OCI-M2 (cell line): ENCODE measurements at regions not wholly inside any gene's neighbourhood (a gene's known extent, or its start where the extent isn't known, plus 50 kb on each side); places are given as distances from the start of the nearest gene placed in this dataset.
"Not testable (repeated sequence)": the region's sequence is repeated elsewhere in the genome, so short reads cannot be mapped to it uniquely, and the experiment has no call there.

Source experiments
- DNase-seq: peaks from one replicate; lab custom pipeline; 2025; ENCODE audit not compliant: unreplicated experiment; lab: John Stamatoyannopoulos, UW

DNA sequence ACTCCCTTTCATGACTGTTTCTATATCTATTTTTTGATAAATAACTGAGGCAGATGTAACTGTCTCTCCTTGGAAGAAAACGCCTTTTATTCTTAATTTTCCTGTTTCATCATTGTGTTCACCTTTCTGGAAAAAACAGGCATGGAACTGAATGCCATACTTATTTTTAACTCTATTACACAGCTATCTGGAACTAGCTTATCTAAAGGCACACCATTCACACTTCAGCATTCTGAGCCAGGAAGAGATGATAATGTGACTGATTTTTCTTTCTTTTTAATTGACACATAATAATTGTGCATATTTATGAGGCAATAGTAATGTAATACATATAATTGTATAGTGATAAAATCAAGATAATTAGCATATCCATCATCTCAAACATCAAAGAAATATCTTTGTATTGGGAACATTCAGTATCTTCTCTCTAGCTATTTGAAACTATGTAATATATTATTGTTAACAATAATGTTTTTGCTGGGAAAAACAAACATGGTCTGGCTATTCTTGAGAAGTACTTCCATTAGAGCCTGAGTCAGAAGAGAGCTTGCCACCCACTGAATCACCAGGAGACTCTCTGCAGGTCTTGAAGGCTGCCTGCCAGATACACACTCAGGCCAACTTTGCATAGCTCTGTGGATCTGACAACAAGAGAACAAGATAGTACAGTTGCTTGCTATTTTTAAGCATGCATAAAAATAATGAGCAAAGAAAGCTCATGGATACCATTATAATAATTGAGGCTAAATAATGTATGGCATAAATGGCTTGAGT lies 501.0 kb upstream of the EDIL3 start:
- no peak for DNase-seq

GRCh38 chr5:84881737-84882136 lies 497.1 kb upstream of the EDIL3 start:
- no peak for DNase-seq

DNA sequence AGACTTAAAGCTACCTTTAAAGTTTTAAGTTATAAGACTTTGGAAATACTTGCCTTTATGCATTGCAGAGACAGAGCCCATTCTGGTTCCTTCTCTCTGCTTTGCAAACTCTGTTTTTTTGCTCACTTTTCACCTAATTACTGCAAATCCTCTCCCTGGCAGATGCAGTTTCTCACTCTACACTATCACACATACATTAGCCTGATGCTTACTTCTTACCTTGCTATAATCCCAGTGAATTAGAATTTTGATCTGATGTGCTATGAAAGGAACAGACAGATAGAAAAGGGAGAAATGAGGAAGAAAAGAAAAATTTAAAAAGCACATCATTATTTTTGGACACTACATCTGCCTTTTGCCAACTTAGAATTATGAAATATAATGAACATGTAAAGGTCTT lies 489.5 kb upstream of the EDIL3 start:
- DNase-seq: no peak

GRCh38 chr5:84872768-84873167 lies 488.1 kb upstream of the EDIL3 start:
- DNase-seq: no peak

- DNase-seq: no peak
Measured at GRCh38 chr5:84870369-84870768, 485.7 kb upstream of the EDIL3 start.

- no peak for DNase-seq
Measured at GRCh38 chr5:84869675-84870074, 485.0 kb upstream of the EDIL3 start.

DNA sequence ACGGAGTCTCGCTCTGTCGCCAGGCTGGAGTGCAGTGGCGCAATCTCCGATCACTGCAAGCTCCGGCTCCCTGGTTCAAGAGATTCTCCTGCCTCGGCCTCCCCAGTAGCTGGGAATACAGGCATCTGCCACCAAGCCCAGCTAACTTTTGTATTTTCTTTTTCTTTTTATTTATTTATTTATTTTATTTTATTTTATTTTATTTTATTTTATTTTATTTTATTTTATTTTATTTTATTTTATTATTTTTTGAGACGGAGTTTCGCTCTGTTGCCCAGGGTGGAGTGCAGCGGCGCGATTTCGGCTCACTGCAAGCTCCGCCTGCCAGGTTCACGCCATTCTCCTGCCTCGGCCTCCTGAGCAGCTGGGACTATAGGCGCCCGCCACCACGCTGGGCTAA lies 479.3 kb upstream of the EDIL3 start:
- not testable (repeated sequence) for DNase-seq

DNA sequence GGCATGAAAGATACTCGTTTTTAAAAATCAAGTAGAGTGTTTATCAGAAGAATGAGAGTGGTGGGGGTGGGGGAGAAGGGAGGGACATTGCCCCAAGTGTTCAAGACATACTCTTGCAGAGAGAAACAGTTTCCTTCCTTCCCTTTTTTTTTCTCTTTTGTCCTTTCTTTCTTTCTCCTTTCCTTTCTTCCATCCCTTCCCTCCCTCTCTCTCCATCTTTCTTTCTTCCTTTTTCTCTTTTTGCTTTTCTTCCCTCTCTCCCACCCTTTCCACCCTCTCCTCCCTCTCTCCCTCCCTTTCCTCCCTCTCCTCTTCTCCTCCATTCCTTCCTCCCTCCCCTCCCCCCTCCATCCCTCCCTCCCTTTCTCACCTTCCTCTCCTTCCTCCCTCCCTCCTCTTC lies 478.3 kb upstream of the EDIL3 start:
- no peak for DNase-seq

DNA sequence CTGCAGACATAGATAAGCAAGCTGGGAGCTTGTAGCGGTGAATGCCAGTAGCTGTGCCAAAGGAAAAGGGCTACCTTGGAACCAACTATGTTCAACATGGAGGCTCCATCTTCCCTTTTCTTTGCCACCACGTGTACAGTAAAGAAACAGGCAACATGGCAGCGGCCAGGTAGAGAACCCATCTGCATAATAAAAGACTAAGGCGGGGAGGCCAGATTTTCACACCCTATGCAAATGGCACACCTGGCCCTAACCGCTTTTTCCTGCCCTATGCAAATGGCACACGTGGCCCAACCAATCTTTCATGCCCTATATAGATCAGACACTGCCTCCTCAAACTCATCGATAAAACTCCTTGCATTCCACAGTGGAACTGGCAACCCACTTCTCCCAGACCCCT lies 477.5 kb upstream of the EDIL3 start:
- DNase-seq: no peak

GRCh38 chr5:84861306-84861705 lies 476.6 kb upstream of the EDIL3 start:
- DNase-seq: no peak

DNA sequence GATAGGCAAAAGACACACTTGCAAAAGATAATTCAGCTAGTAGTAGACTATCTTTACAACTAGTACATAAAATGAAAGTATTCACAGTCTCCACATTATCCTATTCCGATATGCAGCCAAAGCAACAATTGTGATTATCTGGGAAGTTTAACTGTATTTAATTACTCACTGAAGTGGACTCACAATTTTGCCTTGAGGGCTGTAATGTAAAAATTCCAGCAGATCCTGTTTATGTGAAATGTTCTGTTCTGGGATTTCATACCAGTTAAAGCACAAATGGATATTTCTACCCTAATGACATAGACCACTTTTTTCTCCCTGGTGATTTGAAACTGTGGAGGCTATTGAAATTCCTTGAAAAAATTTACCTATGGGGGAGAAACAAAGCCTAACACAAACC lies 474.4 kb upstream of the EDIL3 start:
- DNase-seq: no peak

DNA sequence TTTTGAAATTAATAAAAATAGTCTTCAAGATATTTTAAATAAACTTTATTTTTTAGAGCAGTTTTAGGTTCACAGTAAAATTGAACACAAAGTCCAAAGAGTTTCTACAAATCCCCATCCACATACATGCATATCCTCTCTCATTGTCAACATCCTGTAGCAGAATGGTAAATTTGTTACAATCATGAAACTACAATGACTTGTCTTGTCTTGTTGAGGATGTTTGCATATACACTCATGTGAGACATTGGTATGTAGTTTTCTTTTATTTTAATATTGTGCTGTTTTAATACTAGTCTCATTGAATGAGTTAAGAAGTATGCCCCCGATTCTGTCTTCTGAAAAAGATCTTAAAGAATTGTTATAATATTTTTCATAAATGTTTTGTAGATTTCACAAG lies 447.0 kb upstream of the EDIL3 start:
- DNase-seq: no peak

- no peak for DNase-seq
Measured at GRCh38 chr5:84830265-84830664, 445.6 kb upstream of the EDIL3 start.

DNA sequence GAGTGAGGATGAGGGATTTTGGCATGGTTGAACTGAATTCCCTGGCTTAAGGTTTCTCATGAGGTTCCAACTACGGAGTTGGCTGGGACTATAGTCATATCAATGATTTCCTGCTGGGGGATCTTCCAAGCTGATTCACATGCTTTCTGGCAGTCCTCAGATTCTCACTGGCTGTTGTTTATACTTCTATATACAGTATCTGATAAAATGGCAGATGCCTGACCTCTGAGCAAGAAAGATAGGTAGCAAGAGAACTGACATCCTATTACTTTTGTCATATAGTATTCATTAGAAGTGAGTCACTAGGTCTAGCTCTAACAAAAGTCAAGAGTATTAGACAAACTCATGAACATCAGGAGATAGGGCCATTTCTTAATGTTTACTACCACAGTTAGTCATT lies 440.9 kb upstream of the EDIL3 start:
- DNase-seq: no peak

DNA sequence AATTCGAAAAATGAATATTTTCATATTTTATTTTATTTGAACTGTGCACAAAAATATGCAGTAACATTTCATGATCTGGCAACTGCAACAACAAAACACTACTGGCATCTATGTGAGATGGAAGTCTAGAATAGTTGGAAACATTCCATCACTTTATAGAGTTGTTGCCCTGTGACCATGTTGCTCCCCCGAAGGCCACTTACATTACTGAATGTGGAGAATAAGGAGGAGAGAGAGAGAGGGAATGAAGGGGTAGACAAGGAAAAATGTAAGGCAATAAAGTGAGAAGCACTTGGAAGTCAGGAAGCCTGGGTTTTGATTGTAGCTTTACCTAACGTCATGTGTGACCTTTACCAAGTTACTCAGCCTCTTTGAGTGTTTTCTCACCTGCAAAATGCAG lies 437.2 kb upstream of the EDIL3 start:
- DNase-seq: no peak

- DNase-seq: no peak
Measured at GRCh38 chr5:84817953-84818352, 433.3 kb upstream of the EDIL3 start.

DNA sequence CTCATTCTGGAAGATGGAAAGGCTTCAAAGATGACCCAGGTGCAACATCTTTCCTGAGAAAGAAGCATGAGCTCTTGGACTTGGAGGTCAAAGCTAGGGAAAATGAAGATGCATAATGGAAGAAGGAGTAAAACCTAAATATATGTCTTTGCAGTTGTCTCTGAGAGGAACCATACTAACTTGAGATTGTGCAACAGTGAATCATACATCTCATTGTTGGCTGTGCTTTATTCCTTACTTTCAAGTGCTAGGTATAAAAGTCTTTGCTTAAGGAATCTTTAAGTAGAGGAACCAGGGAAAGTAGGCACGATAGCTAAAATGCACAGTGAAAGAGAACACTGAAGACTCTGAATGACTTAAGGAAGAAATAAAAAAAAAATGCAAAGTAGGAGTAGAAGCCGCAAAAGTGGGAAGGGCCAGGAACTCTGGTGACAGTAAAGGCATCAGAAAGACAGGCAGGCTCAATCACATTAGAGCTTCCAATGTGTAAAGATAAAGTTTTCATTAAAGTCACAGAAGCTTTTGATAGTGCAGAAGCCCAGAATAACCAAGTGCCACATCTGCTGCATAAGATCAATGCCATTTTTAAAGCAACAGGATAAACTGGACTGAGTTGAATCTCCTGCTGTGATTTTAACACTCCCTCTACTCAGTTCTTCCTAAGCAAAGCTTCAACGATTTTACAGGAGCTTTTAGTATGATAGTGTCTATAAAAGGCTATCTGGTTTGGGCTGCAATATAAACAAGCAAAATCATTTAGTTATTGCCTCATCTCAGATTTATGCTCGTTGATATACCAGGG lies 432.3 kb upstream of the EDIL3 start:
- DNase-seq: no peak

DNA sequence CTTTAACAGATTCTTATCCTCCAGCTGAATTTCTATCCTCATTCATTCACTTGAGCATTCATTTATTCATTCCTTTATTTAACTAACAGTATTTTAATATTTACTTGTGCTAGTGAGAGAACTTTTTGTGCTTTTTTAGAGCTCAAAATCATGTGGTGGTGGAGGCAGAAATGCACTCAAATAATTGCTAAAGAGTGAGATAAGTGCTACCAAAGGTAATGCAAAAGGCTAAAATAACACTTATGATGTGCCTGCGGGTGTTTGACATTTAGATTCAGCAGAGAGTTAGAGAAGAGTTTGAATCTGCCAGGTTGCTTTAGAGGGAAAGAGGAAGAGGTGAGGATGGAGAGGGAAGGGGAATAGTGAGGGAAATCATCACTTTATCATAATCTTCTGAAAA lies 431.5 kb upstream of the EDIL3 start:
- DNase-seq: no peak

DNA sequence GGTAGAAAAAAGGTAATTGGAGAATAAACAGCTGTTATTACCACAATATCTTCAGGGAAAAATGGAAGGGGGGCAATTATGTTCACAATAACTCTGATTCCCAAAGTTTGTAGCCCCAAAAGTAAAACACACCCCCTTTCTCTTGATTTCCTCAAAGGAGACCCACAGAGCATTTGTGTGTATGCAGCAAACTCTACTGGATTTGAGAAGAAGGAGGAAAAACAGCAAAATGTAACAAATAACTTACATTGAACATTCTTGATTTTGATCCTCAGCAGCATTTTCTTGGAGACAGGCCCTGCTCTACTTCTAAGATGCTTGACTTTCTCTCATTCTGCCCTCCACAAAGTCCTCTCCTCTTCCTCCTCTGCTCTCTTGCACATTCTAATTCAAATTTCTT lies 420.8 kb upstream of the EDIL3 start:
- no peak for DNase-seq

DNA sequence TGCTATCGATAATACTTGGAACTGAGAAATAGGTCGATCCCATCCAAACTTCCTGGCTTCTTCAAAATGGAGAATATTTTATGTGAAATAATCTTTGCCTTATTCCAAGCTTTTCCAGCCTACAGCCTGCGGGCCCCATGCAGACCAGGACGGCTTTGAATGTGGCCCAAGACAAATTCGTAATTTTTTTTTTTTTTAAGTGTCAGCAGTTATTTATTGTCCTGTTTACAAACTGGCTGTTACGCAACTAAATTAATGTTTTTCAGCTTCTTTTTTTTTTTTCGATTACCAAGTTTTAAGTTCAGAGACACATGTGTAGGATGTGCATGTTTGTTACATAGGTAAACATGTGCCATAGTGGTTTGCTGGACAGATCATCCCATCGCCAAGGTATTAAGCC lies 411.7 kb upstream of the EDIL3 start:
- DNase-seq: no peak

GRCh38 chr5:84794486-84795035 lies 409.9 kb upstream of the EDIL3 start:
- DNase-seq: no peak

DNA sequence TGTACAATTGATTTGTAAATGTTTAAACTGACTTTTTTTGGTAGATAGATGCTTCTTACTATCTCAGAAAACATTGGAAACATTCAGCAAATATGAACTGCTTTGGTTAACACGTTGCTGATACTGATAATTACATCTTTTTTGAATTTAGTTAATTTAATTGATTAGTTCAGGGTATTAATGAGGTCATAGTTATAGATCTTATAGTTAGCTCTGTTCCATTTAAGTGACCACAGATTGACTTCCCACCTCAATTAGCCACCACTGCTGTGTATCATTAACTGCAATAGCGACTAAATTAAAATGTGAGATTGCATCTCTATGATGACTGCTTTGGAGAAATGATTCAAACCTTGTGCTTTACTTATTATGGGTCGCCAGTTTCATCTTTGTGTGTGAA lies 407.1 kb upstream of the EDIL3 start:
- DNase-seq: no peak
